NT2/D1 (cell line): ENCODE measurements at regions not wholly inside any gene's neighbourhood (a gene's known extent, or its start where the extent isn't known, plus 50 kb on each side); places are given as distances from the start of the nearest gene placed in this dataset.

ENCODE experiments used
- SUZ12 ChIP-seq: IDR thresholded peaks from 2 replicates; pipeline ENCODE4 v1.6.1; 2011; ENCODE audit not compliant: insufficient read length, insufficient read depth; ENCODE audit errors: extremely low read depth
- YY1 ChIP-seq: IDR thresholded peaks from 2 replicates; pipeline ENCODE4 v1.6.1; 2011; ENCODE audit not compliant: insufficient read length, insufficient read depth
- ZNF274 ChIP-seq: IDR thresholded peaks from 2 replicates; pipeline ENCODE4 v1.6.1; 2011; ENCODE audit warnings: mild to moderate bottlenecking, low read depth, low read length

GRCh38 chr3:83002869-83003445, 1241.5 kb upstream of the GBE1 start:
- TF ChIP-seq YY1 (no peak), ZNF274 (no peak), SUZ12 (no peak)
